ENCODE measurements at regions not wholly inside any gene's neighbourhood (a gene's known extent, or its start where the extent isn't known, plus 50 kb on each side); places are given as distances from the start of the nearest gene placed in this dataset. TPM values are rescaled to one million over a fixed set of nuclear protein-coding genes. Genes with fewer than 3 reads are reported as not detected.

- H3K4me3 ChIP-seq (ENCODE audit: low read depth, low read length) = no peak overlapping the region
- H3K27me3 ChIP-seq (ENCODE audit: control insufficient read depth, insufficient read depth, low read length) = no peaks in the 10 kb centered on the region
- TF ChIP-seq CTCF (IDR thresholded peaks at IDR 0.05; ENCODE audit: insufficient read depth, low read depth, low read length) = no peak
- ChIA-PET CTCF (interaction anchor here (1.0 kb wide), 1 partner anchor 12 kb away, joined by 3 read pairs; no protein-coding TSS in a partner anchor), POLR2A (no interaction called here)
- no peaks in the 10 kb centered on the region for H3K36me3 ChIP-seq (ENCODE audit: control insufficient read depth, insufficient read depth, low read length)
- DNase-seq (ENCODE audit: low read depth) = no peak
Observed at GRCh38 chr22:47225080-47225930, 462.9 kb downstream of the TBC1D22A start.

Small RNA genes lying in the stretch of these regions (small RNA-seq; reads per million reads assigned to genes)
- not detected for gene MIR3201 (ENCODE audit: insufficient read length, low read depth, low replicate concordance)
- not detected for gene MIR3667 (ENCODE audit: insufficient read length, low read depth, low replicate concordance)
- not detected for gene MIR4535 (ENCODE audit: insufficient read length, low read depth, low replicate concordance)

All from BJ (cell line).